ENCODE measurements at regions not wholly inside any gene's neighbourhood (a gene's known extent, or its start where the extent isn't known, plus 50 kb on each side); places are given as distances from the start of the nearest gene placed in this dataset.

GRCh38 chr13:50202485-50202884 lies 187.2 kb downstream of the KCNRG start:
- TF ChIP-seq POLR2A (IDR thresholded peaks at IDR 0.05): no peak
- no peaks in the 10 kb centered on the region for H3K4me1 ChIP-seq (replicated peaks)
- intact Hi-C loops (cut with DNase I): no loop called here
- 88% methylated on average over 4 of the region's 4 CpGs for WGBS
- H3K9me3 ChIP-seq: no peaks in the 10 kb centered on the region
- H3K4me3 ChIP-seq: no peak overlapping the region
- DNase-seq (ENCODE audit: low spot score): no peak
- no peaks in the 10 kb centered on the region for H3K27me3 ChIP-seq (replicated peaks; ENCODE audit: insufficient read depth)
- H3K36me3 ChIP-seq: no peaks in the 10 kb centered on the region
- no peak overlapping the region for H3K27ac ChIP-seq

- no peaks in the 10 kb centered on the region for H3K27me3 ChIP-seq (replicated peaks; ENCODE audit: insufficient read depth)
- WGBS: 92% methylated on average over 1 of the region's 1 CpG
- no peaks in the 10 kb centered on the region for H3K4me1 ChIP-seq (replicated peaks)
- no peak overlapping the region for H3K27ac ChIP-seq
- H3K36me3 ChIP-seq: no peaks in the 10 kb centered on the region
- intact Hi-C loops (cut with DNase I): no loop called here
- H3K4me3 ChIP-seq: no peak overlapping the region
- no peak for DNase-seq (ENCODE audit: low spot score)
- H3K9me3 ChIP-seq: no peaks in the 10 kb centered on the region
- TF ChIP-seq POLR2AphosphoS5 (IDR thresholded peaks at IDR 0.05) (no peak), POLR2A (IDR thresholded peaks at IDR 0.05) (no peak)
Observed at GRCh38 chr13:50203256-50203941, 188.2 kb downstream of the KCNRG start.

- no peak for DNase-seq (ENCODE audit: low spot score)
- intact Hi-C loops (cut with DNase I): no loop called here
- Histone ChIP-seq H3K27ac (no peak overlapping the region), H3K4me1 (replicated peaks) (no peaks in the 10 kb centered on the region), H3K36me3 (no peaks in the 10 kb centered on the region), H3K27me3 (replicated peaks; ENCODE audit: insufficient read depth) (no peaks in the 10 kb centered on the region), H3K9me3 (no peaks in the 10 kb centered on the region), H3K4me3 (no peak overlapping the region)
- WGBS: 90% methylated on average over 2 of the region's 2 CpGs
- TF ChIP-seq POLR2A (IDR thresholded peaks at IDR 0.05) (no peak), POLR2AphosphoS5 (IDR thresholded peaks at IDR 0.05) (no peak), CTCF (IDR thresholded peaks at IDR 0.05) (no peak)
Observed at GRCh38 chr13:50205581-50205980, 190.3 kb downstream of the KCNRG start.

- Histone ChIP-seq H3K36me3 (no peaks in the 10 kb centered on the region), H3K27ac (no peak overlapping the region), H3K9me3 (no peaks in the 10 kb centered on the region), H3K4me1 (replicated peaks) (no peaks in the 10 kb centered on the region), H3K4me3 (no peak overlapping the region), H3K27me3 (replicated peaks; ENCODE audit: insufficient read depth) (no peaks in the 10 kb centered on the region)
- intact Hi-C loops (cut with DNase I): no loop called here
- 41% methylated on average over 9 of the region's 9 CpGs for WGBS
- TF ChIP-seq POLR2AphosphoS5 (IDR thresholded peaks at IDR 0.05) (no peak), POLR2A (IDR thresholded peaks at IDR 0.05) (no peak), CTCF (IDR thresholded peaks at IDR 0.05) (no peak)
- DNase-seq (ENCODE audit: low spot score): no peak
Observed at GRCh38 chr13:50208826-50209335, 193.6 kb downstream of the KCNRG start.

GRCh38 chr13:50209631-50210030 lies 194.4 kb downstream of the KCNRG start:
- no peaks in the 10 kb centered on the region for H3K27me3 ChIP-seq (replicated peaks; ENCODE audit: insufficient read depth)
- H3K4me1 ChIP-seq (replicated peaks): no peaks in the 10 kb centered on the region
- no peaks in the 10 kb centered on the region for H3K36me3 ChIP-seq
- no peaks in the 10 kb centered on the region for H3K9me3 ChIP-seq
- no peak for DNase-seq (ENCODE audit: low spot score)
- no peak overlapping the region for H3K4me3 ChIP-seq
- intact Hi-C loops (cut with DNase I): no loop called here
- H3K27ac ChIP-seq: no peak overlapping the region
- TF ChIP-seq POLR2A (IDR thresholded peaks at IDR 0.05) (no peak), POLR2AphosphoS5 (IDR thresholded peaks at IDR 0.05) (no peak), CTCF (IDR thresholded peaks at IDR 0.05) (no peak)
- 92% methylated on average over 1 of the region's 1 CpG for WGBS

GRCh38 chr13:50213526-50213925 lies 198.3 kb downstream of the KCNRG start:
- H3K4me3 ChIP-seq: no peak overlapping the region
- TF ChIP-seq CTCF (IDR thresholded peaks at IDR 0.05) (no peak), POLR2A (IDR thresholded peaks at IDR 0.05) (no peak), POLR2AphosphoS5 (IDR thresholded peaks at IDR 0.05) (no peak)
- DNase-seq (ENCODE audit: low spot score): no peak
- no peak overlapping the region for H3K27ac ChIP-seq
- H3K4me1 ChIP-seq (replicated peaks): no peaks in the 10 kb centered on the region
- no peaks in the 10 kb centered on the region for H3K36me3 ChIP-seq
- H3K9me3 ChIP-seq: no peaks in the 10 kb centered on the region
- 63% methylated on average over 1 of the region's 1 CpG for WGBS
- intact Hi-C loops (cut with DNase I): no loop called here
- H3K27me3 ChIP-seq (replicated peaks; ENCODE audit: insufficient read depth): no peaks in the 10 kb centered on the region

Data from prostate gland (tissue), 2 donors.